Activated T-cell treated with anti-CD3 and anti-CD28 coated beads, Interleukin-2, amount 50 U/mL, for 1 hour (primary cell): ENCODE measurements at regions not wholly inside any gene's neighbourhood (a gene's known extent, or its start where the extent isn't known, plus 50 kb on each side); places are given as distances from the start of the nearest gene placed in this dataset.
A peak's percentile ranks its signal among the peaks of the same experiment; 100 is the strongest.
"Not testable (repeated sequence)": the region's sequence is repeated elsewhere in the genome, so short reads cannot be mapped to it uniquely, and the experiment has no call there.

Experiments
- DNase-seq: peaks from one replicate; pipeline ENCODE4 v3.0.0-alpha.2; 2020

DNA sequence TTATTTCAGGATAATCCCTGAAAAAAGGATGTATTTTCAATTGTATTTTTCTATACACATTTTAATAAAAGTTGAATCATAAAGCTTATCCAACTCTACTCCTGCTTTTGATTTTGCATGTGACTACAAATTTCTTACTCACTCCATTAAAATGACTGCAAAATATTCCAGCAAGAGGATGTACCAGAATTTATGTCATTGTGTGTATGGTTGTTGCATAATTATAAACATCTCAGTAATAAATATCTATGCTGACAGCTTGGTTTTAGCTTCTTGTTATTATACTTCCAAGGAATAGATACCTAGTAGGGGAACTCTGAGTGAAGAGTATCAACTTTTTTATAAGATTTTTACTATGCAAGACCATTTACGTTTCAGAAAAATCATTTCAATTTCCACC, 463.2 kb upstream of the RUNX1 start:
- no peak for DNase-seq

DNA sequence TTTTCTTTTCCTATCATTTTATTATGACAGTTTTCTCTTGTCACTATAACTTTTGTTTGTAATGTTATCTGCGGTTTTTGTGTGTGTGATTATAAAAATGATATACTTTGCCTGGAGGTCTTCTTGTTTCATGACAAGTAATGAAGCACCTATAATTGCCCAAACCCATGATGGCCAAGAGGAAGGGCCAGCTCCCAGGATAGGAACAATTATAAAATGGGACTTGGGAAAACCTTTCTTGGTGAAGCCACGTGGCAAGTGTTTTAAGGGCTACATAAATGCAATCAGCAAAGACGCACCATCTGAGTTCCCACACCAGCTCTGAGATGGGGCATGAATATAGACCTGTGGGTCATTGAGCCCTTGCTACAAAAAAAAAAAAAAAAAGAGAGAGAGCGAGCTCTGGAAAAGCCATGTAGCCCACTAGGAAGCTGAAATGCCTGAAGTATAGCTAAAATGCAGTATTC, 462.6 kb upstream of the RUNX1 start:
- DNase-seq: no peak

DNA sequence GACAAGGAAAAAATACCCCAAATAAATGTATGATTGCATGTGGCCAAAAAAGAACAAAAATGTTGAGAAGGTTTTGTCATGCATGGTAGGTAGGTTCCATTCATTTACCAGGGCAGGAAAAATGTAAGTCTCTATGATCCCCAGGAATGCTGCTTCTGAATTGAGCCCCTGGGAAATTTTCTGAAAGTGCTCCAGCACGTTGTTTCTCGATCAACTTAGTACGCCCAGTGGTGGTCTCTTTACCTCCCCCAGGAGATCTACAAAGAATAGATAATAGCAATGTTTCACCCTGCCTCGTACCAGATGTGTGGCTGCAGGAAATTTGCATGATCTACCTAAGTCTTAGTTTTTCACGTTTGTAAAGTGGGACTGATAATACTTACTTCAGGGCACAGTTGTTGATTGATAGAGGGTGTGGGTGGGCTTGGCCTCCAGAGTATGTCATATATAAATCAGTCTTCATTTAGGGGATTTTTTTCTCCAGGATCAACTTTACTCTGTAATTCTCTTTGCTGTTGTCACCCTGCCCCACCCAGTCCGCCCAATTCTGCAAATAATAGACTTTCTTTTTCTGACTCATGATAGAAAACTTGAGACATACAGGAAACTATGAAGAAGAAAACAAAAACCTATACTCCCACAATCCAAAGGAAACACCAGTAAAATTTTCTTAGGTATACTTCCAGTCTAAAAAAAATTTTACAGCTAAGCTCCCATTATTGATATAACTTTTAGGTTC, 462.0 kb upstream of the RUNX1 start:
- DNase-seq: no peak

DNA sequence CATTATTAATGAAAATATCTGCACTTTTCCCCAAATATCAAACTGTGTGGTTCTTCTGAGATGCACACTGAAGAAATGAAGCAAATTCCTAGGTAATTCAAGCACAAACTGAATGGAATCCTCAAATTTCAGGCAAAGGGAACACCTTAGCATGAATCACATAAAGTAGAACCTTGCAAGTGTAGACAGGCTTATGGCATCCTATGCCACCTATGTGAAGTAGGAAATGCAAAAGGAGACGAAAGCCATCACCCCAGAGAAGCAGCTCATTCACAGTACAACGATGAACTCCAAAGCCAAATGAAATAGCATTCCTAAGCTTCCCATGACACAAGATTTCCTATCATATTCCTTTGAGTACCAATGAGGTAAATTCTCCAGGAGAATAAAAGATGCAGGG, 461.2 kb upstream of the RUNX1 start:
- DNase-seq: no peak

DNA sequence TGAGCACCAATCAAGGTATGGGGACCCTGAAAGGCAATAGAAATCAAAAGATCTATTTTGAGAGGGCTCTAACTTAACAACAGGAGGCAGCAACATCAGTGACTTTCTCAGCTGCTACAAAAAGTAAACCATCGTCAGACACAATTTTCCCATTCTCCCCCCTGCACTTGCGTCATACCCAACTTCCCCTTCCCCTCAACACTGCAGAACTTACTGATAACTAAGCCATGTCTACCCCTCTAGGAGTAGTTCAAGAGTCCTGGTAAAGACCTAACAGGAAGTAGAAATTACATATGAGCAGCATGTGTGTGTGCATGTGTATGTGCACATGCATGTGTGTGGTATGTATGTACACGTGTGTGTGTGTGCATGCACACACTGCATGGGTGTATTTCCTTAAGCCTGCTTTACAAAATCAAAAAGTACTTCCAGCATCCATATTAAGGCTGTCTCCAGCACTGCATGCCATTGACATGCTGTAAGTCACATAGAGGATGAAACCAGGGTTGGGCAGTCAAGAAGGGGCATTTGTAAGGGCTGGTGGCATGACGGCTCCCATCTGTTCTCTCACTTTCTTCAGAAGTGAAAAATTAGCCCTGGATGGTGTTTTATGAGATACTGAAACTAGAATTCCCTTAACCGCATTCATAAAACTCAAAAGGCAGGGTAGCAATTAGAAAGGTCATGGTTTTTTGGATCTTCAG, 460.1 kb upstream of the RUNX1 start:
- DNase-seq: no peak

DNA sequence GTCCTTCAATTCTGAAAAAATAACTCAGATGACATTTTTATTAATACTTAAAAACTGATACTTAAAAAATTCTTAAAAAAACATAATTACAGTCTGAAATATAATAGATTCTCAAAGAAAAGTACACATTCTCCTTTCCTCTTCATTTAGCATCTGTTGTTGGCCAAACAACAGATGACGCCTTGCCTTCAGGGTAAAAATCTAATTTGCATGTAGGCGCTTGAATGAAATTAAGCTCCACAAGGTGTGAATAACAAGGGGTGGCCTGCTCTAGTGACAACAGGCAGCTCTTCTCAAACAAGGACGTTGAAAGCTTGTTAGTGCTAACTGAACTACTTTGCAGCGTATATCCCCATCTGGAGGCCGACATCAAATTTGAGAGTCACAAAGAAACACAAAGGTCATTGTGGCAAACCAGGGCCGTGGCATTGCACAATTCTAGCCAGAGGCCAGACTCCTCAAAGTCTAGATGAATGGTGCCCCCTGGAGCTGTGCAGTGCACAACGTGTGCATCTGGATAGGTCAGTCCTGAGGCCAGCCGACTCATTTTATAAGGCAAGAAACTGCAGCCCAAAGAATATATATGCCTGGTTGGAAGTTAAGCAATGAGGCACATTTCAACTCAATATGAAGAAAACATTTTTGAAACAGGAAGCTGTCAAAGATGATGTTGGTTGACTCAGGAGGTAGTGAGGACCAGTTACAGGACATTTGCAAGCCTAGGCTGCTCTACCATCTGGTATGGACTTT, 459.2 kb upstream of the RUNX1 start:
- no peak for DNase-seq

DNA sequence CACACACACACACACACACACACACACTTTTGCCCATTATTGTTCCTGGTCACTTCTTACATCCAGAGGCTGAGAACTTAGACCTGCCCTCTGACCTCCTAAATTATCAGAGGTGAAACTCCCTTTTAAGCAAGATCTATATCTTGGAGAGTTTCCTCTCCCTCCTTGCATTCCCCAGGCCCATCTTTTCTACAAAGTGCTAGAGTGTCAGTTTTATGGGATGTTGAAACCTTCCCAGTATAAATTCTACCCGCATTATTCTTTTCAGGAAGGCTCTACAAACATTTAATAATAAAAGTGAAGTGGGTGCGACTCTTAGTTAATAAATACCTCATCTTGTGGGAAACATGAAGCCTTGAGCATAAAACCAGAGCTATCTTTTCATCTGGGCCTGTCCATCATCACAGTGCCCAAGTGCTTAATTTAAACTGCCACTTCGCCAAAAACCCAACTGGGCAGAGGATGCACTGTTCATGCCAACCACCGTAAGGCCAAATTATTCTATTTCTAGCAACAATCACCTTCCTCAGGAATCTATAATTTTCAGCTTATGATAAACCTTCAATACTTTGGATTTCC, 458.2 kb upstream of the RUNX1 start:
- no peak for DNase-seq

DNA sequence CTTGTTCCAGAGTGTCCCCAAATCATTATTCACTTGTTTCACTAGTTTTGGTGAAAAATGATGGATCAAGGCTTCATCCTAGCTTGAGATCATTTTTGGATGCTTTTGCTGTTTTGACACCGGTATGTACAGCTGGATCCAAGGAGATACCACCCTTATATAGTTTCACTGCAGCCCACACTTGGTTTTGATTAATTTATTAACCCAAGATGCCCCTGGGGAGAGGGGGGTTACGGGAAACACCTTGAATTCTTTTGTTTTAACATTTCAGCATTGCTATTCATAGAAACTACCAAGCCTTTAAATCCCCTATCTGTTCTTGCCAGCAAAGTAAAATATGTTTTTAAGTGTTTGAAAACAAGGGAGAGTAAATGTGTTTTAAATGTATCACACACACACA, 457.7 kb upstream of the RUNX1 start:
- DNase-seq: no peak

DNA sequence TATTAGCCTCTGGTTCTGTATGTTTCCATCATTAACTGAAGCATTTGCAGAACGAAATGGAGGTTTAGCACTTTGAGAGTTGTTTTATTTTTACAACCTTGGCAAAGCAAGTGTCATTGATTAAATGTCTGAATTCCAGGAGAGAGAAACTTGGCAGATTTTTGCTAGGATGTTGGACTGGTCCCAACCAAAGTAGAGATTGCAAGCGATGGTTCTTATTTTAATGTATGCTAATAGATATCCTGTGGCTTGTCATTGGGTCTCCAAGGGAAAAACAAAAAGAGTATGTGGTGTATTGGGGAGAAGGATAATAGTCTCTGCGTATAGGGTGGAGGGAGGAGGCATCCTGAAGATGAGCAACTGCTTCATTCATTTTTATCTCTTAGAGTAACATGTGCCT, 457.2 kb upstream of the RUNX1 start:
- no peak for DNase-seq

DNA sequence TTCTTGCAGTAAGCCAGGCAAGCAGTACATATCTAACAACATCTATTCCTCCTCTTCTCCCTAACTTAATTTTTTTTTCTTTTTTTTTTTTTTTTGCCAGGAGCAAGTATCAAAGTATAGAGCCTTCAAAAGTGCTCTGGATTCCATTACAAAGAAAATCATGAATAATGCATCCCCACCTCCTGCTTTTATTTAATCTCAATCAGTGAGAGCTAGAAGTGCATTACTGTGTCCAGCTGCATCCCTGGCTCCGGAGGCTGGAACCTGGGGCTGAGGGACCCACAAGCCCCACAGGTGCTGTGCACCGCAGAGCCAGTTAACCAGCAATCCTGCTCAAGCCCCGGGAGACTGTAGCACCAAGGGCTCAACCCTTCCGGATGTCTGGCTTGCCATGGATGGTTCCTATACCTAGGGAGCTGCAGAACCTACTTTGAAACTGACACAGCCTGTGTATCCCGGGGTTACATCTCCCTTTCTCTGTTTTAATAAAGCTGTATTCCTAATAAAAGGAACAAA, 455.9 kb upstream of the RUNX1 start:
- no peak for DNase-seq

DNA sequence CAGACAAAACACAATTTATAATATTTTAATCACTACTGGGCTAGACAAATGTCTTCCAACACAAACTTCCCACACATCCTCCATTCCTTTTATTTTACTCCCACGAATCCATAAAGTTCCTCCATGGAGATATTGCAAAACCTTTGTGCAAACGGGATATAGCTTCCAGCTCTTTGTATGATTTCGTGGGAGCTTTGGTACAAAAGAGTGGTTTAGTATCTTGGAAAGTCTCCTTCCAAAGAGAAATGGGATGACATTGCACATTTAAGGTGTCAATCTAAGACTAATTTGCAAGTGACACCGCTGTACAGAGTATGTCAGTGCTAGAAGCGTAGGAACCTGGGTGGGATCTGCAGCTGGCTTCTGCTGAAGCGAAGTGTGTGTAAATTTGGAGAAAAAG, 455.2 kb upstream of the RUNX1 start:
- DNase-seq: no peak

DNA sequence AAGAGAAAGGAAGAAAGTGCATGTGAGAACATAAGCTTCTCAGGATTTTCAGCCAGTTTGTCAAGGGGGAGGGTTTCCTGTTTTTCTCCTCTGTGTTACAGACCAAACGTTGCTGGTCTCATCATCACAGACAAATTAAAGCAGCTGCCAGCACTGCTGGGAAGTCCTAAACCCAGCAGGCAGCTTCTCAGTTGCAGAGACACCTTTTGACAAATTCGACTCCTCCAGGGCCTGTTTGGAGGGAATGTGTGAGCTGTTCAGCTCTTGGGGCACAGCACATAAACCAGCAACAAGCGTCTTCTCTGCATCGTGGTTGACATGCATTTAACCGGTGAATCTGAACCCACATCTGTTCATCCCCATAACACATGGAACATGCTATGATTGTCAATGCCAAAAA, 454.6 kb upstream of the RUNX1 start:
- DNase-seq: peak; percentile 28

DNA sequence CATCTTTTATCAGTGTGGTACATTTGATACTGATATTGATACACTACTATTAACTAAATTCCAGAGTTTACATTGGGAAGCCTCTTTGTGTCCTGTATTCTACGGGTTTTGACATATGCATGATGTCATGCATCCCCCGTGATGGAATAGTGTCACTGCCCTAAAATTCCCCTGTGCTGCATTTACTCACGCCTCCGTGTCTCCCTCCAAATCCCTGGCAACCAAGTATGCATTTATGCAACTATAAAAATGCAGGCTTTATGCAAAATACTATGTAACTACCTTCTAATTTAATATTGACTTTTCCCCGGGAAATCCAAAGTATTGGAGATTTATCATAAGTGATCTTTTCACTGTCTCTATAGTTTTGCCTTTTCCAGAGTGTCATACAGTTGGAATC, 453.7 kb upstream of the RUNX1 start:
- DNase-seq: no peak

DNA sequence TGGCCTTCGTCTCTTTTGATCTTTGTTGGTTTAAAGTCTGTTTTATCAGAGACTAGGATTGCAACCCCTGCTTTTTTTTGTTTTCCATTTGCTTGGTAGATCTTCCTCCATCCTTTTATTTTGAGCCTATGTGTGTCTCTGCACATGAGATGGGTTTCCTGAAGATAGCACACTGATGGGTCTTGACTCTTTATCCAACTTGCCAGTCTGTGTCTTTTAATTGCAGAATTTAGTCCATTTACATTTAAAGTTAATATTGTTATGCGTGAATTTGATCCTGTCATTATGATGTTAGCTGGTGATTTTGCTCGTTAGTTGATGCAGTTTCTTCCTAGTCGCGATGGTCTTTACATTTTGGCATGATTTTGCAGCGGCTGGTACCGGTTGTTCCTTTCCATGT, 448.4 kb upstream of the RUNX1 start:
- not testable (repeated sequence) for DNase-seq

DNA sequence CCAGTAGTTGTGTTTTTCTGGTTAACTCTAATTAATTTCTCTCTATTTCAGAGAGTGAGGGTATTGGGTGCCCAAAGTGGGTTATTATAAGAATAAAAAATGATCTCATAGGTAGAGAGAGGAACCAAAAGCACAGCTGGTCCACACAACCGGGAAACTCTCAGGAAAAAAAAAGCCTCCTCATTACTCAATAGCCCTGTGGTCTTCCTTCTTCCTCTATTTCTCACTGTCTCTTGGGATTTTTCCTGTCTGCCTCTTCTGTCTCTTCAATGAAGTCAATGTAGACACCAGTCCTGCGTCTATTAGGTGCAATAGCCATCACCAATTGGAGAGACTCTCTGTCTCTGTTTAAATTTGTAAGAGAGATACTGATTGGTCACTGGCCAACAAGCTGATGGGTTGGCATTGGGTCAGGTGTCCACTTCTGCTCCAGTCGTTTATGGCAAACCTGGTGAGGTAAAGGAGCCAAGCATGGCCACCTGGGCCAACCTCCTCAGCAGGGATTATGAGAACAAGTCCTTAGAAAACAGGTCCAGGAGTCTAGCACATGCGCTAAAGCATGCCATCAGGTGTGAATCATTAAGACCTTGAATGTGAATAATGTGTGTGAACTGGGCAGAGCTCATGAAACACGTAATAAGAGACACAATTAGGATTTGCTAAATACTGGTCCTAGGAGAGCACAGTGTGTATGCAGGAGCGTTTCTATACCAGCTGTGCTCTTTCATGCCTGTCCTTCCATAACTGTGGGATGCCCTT, 443.0 kb upstream of the RUNX1 start:
- no peak for DNase-seq

DNA sequence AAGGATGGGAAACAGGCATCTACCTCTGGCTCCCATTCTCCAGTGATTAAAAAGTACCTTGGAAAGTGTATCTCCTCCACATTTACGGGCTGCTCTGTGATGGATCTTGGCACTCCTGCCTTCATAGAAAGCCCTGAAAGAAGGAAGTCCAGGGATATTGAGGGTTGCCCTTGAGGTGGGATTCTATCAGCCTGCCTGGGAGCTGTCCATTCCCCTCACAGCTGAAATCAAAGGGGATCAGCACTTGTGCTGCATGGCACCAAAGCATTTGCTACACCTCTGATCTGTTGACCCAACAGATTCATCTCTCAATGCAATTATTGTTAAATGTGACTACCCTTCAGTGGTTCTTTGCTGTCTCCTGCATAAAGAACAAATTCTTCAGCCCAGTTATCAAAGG, 442.0 kb upstream of the RUNX1 start:
- no peak for DNase-seq

DNA sequence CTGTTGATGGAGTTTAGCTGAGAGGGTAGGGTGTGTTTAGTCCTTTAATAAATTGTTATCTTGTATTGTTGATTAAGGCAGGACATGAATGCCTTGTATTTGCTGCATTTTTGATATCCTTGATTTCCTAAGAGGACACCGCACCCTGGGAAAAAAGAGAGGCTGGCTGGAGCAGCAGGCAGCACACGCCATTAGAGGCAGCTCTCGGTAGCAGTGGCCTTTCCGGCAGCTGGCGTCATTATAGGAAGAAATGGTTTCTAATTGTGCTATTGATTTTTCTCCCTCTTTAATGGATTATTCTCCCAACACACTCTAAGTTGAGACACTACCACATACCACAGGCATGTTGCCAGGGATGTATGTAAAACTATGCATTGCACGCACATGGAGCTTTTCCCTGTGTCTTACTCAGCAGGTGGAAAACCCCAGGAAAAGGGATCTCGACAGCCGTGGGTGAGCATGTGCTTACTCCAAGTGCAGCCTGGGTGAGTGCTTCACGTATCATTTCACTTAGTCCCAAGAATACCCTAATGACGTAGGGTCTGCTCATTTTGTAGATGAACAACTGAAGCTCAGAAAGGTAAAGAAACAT, 440.4 kb upstream of the RUNX1 start:
- DNase-seq: no peak

DNA sequence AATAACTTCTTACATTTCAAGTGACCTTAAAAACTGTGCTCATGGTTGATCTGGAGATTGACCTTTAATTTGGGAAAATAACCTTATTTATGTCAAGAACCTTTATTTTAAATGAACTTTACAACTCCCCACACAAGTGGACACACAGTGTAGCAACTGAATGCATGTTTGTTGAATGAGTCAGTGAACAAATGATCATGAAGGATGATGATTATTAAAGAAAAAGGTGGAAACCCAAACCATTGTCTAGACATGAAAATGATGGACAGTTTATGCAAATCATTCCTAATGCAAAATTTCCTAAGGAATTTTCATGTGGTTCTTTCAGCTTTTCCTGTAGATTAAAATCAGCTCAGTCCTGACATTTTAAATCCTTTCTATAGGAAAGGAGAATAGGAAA, 439.8 kb upstream of the RUNX1 start:
- no peak for DNase-seq

DNA sequence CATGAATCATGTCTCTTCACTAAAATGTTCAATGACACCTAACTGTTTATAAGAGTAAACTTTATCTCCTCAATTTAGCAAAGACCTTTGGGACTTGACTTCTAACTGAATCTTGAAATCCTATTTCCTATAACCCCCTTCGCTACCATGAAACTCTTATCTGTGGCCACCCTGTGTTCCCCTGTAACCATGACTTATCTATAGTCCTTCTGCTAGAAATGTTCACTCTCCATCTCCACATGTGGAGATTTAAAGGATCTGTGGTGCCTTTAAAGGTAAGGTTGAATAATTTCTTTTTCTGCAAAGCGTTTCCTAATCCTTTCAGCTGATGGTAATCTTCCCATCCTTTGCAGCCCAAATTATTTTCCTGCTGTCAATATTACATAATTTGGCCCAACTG, 436.3 kb upstream of the RUNX1 start:
- DNase-seq: no peak

DNA sequence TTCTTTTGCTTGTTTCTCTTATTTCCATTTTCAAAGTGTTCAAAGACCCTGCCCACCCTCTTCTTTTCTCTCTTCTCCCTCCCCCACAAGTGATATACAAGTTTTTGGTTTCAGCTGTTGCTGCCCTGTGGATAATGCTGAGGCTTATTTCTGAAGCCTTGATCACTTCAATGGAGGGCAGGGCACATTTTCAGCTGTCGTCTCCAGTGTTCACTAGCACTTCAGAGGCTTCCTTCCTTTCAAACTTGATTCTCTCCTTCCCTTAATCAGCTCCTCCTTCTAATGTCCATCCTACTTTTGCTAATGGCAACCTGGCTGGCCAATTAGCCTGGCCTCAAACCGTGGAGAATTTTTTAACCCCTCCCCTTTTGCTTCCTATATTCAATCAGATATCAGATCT, 435.7 kb upstream of the RUNX1 start:
- no peak for DNase-seq

DNA sequence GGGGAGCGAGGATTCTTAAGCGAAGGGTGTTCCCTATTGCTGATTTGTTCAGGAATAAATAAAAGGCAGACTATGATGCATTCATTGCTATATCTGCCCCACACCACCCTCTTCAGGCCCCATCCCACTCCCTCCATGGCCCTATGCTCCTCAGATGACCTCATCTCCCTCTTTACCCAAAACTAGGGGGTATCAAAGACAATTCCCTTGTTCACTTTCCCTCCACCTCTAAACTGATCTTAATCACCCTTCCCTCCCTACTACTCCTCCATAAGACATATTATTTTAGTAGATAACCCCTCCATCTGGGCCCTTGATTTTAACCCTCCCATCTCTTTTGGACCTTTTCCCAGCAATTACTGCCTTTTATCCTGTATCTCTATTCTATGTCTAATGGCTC, 434.9 kb upstream of the RUNX1 start:
- DNase-seq: no peak
